C4-2B (cell line): ENCODE measurements at regions not wholly inside any gene's neighbourhood (a gene's known extent, or its start where the extent isn't known, plus 50 kb on each side); places are given as distances from the start of the nearest gene placed in this dataset.

Experiments
- H3K27ac ChIP-seq: fragments of 450-650 bp; 2 replicates; pipeline ENCODE4 v1.5.1; 2017
- ZFX ChIP-seq: fragments of 450-650 bp; IDR thresholded peaks from 2 replicates; pipeline ENCODE4 v1.6.1; 2017
- TF ChIP-seq, protein P1 (sequence below): fragments of 450-650 bp; conservative IDR thresholded peaks from 2 replicates; pipeline ENCODE4 v1.5.1; 2017; ENCODE audit warnings: mild to moderate bottlenecking

DNA sequence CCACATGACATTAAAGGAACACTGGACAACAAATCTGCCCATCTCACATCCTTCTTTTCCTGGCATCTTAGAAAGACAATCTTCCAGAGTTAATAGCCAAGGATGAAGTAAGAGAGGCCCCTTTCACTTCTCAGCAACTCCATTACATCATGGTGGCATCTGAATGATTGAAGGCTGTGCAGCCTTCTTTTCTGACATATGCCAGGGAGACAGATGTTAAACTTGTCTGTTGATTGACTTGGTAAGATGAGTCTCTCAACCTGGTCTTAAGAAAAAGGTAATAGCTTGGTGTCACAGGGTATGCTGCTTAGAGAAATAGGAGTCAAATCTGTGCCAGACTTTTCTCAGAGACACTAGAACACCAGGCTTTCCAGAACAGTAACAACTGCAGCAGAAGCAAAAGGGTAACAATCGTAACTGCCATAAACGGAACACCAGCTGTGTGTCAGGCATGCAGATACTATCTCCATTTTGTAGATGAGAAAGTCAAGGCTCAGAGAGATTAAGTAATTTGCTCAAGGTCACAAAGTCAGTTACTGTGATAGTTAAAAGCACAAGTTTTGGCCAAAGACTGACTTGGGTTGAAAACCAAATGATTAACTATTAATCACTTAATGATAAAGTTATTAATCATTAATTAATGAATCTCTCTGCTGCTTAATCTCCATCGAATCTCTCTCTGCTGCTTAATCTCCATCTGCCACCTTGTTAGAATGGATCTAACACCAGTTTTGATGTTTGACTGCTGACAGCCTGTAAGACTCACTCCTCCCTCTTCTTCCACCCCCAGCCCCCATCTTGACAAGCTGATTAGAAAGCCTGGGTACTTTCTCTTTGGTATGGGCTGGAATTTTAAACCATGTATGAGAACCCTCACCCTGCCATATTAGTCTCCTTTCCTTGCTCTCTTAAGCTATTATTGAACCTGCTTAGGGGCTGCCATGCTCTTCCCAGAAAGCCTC is 353.5 kb downstream of the ENC1 start:
- no peak for TF ChIP-seq ZFX
- TF ChIP-seq, protein P1, sequence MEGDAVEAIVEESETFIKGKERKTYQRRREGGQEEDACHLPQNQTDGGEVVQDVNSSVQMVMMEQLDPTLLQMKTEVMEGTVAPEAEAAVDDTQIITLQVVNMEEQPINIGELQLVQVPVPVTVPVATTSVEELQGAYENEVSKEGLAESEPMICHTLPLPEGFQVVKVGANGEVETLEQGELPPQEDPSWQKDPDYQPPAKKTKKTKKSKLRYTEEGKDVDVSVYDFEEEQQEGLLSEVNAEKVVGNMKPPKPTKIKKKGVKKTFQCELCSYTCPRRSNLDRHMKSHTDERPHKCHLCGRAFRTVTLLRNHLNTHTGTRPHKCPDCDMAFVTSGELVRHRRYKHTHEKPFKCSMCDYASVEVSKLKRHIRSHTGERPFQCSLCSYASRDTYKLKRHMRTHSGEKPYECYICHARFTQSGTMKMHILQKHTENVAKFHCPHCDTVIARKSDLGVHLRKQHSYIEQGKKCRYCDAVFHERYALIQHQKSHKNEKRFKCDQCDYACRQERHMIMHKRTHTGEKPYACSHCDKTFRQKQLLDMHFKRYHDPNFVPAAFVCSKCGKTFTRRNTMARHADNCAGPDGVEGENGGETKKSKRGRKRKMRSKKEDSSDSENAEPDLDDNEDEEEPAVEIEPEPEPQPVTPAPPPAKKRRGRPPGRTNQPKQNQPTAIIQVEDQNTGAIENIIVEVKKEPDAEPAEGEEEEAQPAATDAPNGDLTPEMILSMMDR, result no peak
- no peak overlapping the region for H3K27ac ChIP-seq

DNA sequence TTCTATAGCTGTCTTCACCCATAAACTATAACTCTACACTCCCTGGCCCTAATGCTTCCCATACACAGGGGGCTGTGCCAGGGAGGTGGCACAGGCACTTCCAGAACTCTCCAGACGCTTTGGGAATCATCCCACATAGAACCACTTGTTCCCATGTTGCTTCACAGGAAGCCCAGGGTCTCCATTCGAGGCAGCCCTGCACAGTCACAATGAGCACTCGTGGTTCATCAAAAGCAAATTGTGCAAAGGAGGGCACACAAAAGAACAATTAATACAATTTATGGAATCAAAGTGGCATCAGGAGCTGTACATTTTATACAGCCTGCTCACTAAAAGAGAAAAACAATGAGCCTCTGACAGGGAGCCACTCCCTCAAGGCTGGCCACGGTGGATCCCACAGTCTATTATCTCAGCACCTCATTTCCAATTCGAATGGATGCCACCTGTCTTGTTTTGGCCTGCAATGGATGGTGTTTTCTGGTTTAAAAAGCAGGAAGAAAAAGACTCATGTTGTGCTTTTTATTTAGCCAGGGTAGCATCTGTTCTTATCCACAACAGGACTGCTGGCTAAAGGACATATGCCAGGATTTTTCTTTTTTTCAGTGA is 354.8 kb downstream of the ENC1 start:
- H3K27ac ChIP-seq, result no peak overlapping the region
- TF ChIP-seq, protein P1, result no peak
- TF ChIP-seq ZFX, result no peak

DNA sequence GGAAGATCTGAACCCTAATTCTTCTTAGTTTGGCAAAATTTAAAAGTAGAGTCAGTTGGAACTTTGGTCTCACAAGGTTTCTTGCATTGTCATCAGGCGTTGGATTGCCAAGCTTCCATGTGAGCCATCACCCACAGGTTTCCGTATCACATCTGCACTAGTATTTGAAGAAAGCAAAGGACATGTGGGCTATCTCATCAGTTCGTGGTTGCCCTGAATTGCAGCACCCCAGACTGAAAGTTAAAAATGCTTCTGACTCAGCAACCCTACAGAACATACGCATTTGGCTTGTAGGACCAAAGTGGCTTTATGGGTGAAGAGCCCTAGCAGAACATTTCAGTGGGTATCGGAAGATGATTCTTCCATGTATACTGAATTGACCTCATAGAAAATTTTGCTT is 358.0 kb downstream of the ENC1 start:
- no peak overlapping the region for H3K27ac ChIP-seq
- TF ChIP-seq, protein P1, result no peak
- TF ChIP-seq ZFX, result no peak

DNA sequence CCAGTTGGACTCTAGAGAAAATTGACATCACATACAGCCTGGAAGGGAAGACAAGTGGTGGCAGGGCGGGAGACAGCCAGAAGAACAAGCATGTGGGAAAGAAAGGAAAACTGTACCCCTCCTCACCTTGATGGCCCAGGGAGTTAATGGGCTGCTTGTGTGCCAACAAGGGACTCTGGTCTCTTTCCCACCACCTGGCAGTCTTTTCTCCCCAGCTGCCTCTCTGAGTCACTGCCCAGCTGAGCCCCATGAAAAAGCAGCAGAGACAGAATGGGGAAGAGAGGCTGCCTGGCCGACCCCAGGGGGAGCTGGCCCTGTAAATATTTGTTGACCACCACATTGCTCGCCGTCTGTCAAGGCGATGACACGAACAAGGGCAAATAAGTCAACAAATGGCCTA is 359.4 kb downstream of the ENC1 start:
- no peak overlapping the region for H3K27ac ChIP-seq
- TF ChIP-seq, protein P1, result no peak
- TF ChIP-seq ZFX, result no peak

DNA sequence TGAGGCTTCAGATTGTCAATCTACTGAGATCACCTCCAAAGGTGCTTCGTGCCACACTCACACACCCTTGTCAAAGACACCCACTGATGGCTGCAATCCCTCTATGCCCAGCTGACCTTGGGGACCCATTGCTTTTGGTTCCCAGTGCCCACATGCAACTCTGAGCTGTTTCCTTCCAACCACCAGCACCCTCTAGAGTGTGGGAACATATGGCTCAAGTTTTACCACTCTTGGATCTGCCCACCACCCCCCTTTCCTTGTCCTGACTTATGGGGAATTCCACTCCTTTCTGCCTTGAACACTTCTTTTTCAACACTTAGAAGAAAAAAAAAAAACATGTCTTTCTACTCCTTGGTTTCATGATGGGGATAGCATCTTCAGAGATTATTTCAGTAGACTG is 360.2 kb downstream of the ENC1 start:
- no peak overlapping the region for H3K27ac ChIP-seq
- TF ChIP-seq, protein P1, result no peak
- no peak for TF ChIP-seq ZFX

DNA sequence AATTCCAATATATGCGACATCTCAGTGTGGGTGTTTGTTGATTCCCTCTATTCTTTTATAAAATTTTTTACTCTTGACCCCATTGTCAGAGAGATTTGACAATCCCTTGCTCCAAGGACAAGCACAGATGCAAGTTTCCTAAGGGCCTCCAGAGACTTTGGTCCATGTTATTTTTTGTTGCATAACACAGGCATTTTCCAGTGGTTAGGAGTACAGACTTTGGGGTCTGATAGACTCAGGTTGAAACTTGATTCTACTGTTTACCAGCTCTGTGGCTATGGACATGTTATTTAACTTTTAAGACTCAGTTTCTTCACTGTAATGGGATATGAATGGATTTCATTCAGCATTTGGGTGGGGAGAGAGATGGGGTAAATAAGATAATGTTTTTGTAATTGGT is 361.3 kb downstream of the ENC1 start:
- no peak for TF ChIP-seq ZFX
- TF ChIP-seq, protein P1, result no peak
- no peak overlapping the region for H3K27ac ChIP-seq

DNA sequence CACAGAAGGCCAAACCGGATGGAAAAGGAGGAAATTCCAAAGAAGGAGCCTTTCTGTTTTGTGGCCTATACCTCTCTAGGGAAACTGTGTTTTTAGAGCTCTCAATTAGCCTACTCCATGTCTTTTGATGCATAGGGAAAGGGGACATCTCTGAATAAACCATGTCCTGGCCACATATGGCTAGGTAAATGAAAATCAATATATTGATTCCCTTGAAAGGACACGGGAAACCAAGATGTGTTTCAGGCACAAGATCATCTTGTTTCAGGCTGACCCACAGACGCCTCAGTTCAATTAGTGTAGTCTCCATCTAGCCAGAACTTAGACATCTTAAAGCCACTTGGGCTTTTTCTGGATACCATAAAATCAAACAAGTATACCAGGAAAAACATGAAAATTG is 363.1 kb downstream of the ENC1 start:
- H3K27ac ChIP-seq, result no peak overlapping the region
- TF ChIP-seq, protein P1, result no peak
- no peak for TF ChIP-seq ZFX
